AG04450 (cell line): ENCODE measurements at regions not wholly inside any gene's neighbourhood (a gene's known extent, or its start where the extent isn't known, plus 50 kb on each side); places are given as distances from the start of the nearest gene placed in this dataset.

Experiments
- CTCF ChIA-PET: fragments of 300-600, 350-600 bp; formaldehyde crosslinking; extraction: SDS; loops from one replicate; lab custom pipeline; 2022; ENCODE audit warnings: antibody characterized with exemption, inconsistent platforms; lab: Charles Lee
- POLR2A ChIA-PET: fragments of 350-600 bp; formaldehyde crosslinking; extraction: SDS; loops from one replicate; lab custom pipeline; 2021; ENCODE audit warnings: antibody characterized with exemption, inconsistent platforms; lab: Yijun Ruan, JAX
- DNase-seq: peaks from one replicate; pipeline ENCODE4 v3.0.0-alpha.2; 2011; ENCODE audit warnings: low read depth, low spot score
- H3K27ac ChIP-seq: one replicate; pipeline ENCODE4 v1.5.1; 2012; ENCODE audit warnings: low read depth, low read length, control low read depth
- H3K27me3 ChIP-seq: one replicate; pipeline ENCODE4 v1.6.0; 2012; ENCODE audit warnings: low read length; ENCODE audit not compliant: control insufficient read depth, insufficient read depth
- H3K4me3 ChIP-seq: 2 replicates; pipeline ENCODE4 v1.5.1; 2011; ENCODE audit warnings: mild to moderate bottlenecking, low read depth, low read length, control low read depth
- H3K9me3 ChIP-seq: 2 replicates; pipeline ENCODE4 v1.5.1; 2012; ENCODE audit warnings: low read length; ENCODE audit not compliant: control insufficient read depth, insufficient read depth
- CTCF ChIP-seq: IDR thresholded peaks from 2 replicates; pipeline ENCODE4 v1.5.1; 2011; ENCODE audit warnings: low read depth, low read length, control low read depth, inconsistent platforms

- Histone ChIP-seq H3K4me3 (no peak overlapping the region), H3K9me3 (peaks cover 16% of the 10 kb centered on the region), H3K27me3 (no peaks in the 10 kb centered on the region), H3K27ac (no peak overlapping the region)
- no peak for TF ChIP-seq CTCF
- no peak for DNase-seq
- ChIA-PET POLR2A (no interaction called here), CTCF (interaction anchor here (0.6 kb wide), 1 partner anchor 683 kb away, joined by 4 read pairs; no protein-coding TSS in a partner anchor)
Observed at GRCh38 chr20:12358655-12359009, 440.9 kb downstream of the BTBD3 start.

- H3K27ac ChIP-seq = no peak overlapping the region
- no peak for DNase-seq
- no peaks in the 10 kb centered on the region for H3K27me3 ChIP-seq
- TF ChIP-seq CTCF = no peak
- H3K9me3 ChIP-seq = no peaks in the 10 kb centered on the region; the same call in 1 of the 2 replicates
- no peak overlapping the region for H3K4me3 ChIP-seq
- ChIA-PET POLR2A (no interaction called here), CTCF (no interaction called here)
Observed at GRCh38 chr20:12371990-12372389, 454.3 kb downstream of the BTBD3 start.

- TF ChIP-seq CTCF = no peak
Observed at GRCh38 chr20:12372557-12372956, 454.9 kb downstream of the BTBD3 start.

GRCh38 chr20:12375967-12376366, 458.3 kb downstream of the BTBD3 start:
- CTCF ChIA-PET = no interaction called here
- POLR2A ChIA-PET = no interaction called here
- no peak for TF ChIP-seq CTCF
- Histone ChIP-seq H3K27ac (no peak overlapping the region), H3K27me3 (no peaks in the 10 kb centered on the region), H3K4me3 (no peak overlapping the region), H3K9me3 (peaks cover 7% of the 10 kb centered on the region; the same call in 1 of the 2 replicates)
- DNase-seq = no peak

More at GRCh38 chr20:12372557-12372956, 454.9 kb downstream of the BTBD3 start:
- H3K27me3 ChIP-seq = no peaks in the 10 kb centered on the region
- no peak for DNase-seq
- no peaks in the 10 kb centered on the region; the same call in 1 of the 2 replicates for H3K9me3 ChIP-seq
- POLR2A ChIA-PET = no interaction called here
- no peak overlapping the region for H3K27ac ChIP-seq
- CTCF ChIA-PET = no interaction called here
- no peak overlapping the region for H3K4me3 ChIP-seq

- no peak overlapping the region for H3K4me3 ChIP-seq
- H3K27ac ChIP-seq = no peak overlapping the region
- no peak for DNase-seq
- POLR2A ChIA-PET = no interaction called here
- no peaks in the 10 kb centered on the region for H3K27me3 ChIP-seq
- CTCF ChIA-PET = no interaction called here
- H3K9me3 ChIP-seq = peaks cover 16% of the 10 kb centered on the region; the same call in 1 of the 2 replicates
- TF ChIP-seq CTCF = no peak
Observed at GRCh38 chr20:12383821-12384220, 466.1 kb downstream of the BTBD3 start.
